HEK293T (cell line): ENCODE measurements at regions not wholly inside any gene's neighbourhood (a gene's known extent, or its start where the extent isn't known, plus 50 kb on each side); places are given as distances from the start of the nearest gene placed in this dataset.

Source experiments
- LEF1 ChIP-seq: fragments of 450-650 bp; IDR thresholded peaks from 2 replicates; pipeline ENCODE4 v1.6.1; 2017; ENCODE audit warnings: mild to moderate bottlenecking, borderline replicate concordance
- NFRKB ChIP-seq: fragments of 450-650 bp; IDR thresholded peaks from 2 replicates; pipeline ENCODE4 v1.6.1; 2016; ENCODE audit warnings: mild to moderate bottlenecking, moderate library complexity

DNA sequence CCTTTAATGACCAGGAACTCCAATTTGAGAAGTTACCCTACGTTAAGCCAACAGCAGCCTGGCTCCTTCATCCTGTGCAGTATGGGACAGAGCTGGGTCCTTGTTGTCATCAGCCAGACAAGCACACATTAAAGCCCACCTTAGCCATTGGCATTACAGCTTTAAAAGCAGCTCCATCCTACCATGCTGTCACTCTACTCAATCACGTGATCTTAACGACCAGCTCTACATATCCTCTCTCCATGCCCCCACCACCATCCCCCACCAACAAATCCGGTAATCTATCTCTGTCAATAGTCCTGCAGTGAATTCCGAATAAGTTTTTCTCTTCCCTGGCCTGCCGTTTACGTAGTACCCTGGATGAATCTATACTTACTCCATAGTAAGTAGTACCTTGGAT, 82.9 kb upstream of the DGKG start:
- TF ChIP-seq NFRKB (no peak), LEF1 (no peak)
